DMS 273 (cell line): ENCODE measurements at regions not wholly inside any gene's neighbourhood (a gene's known extent, or its start where the extent isn't known, plus 50 kb on each side); places are given as distances from the start of the nearest gene placed in this dataset.
A peak's percentile ranks its signal among the peaks of the same experiment; 100 is the strongest.
"Not testable (repeated sequence)": the region's sequence is repeated elsewhere in the genome, so short reads cannot be mapped to it uniquely, and the experiment has no call there.

Experiments
- DNase-seq: peaks from one replicate; lab custom pipeline; 2025; ENCODE audit not compliant: unreplicated experiment; lab: John Stamatoyannopoulos, UW

GRCh38 chr3:20921112-20921511 is 735.1 kb upstream of the SGO1 start:
- DNase-seq, result not testable (repeated sequence)

- no peak for DNase-seq
Observed at GRCh38 chr3:20916951-20917606, 731.1 kb upstream of the SGO1 start.

GRCh38 chr3:20914310-20914709 is 728.3 kb upstream of the SGO1 start:
- no peak for DNase-seq

- no peak for DNase-seq
Observed at GRCh38 chr3:20912406-20912805, 726.4 kb upstream of the SGO1 start.

- DNase-seq, result no peak
Observed at GRCh38 chr3:20909511-20909910, 723.5 kb upstream of the SGO1 start.

GRCh38 chr3:20905210-20905805 is 719.3 kb upstream of the SGO1 start:
- no peak for DNase-seq

GRCh38 chr3:20904671-20905070 is 718.7 kb upstream of the SGO1 start:
- no peak for DNase-seq

- DNase-seq, result no peak
Observed at GRCh38 chr3:20898962-20899361, 713.0 kb upstream of the SGO1 start.

- no peak for DNase-seq
Observed at GRCh38 chr3:20890111-20890519, 704.1 kb upstream of the SGO1 start.

- DNase-seq, result peak; percentile 6
Observed at GRCh38 chr3:20878691-20879090, 692.7 kb upstream of the SGO1 start.

- DNase-seq, result no peak
Observed at GRCh38 chr3:20873235-20873634, 687.2 kb upstream of the SGO1 start.

GRCh38 chr3:20870106-20870899 is 684.3 kb upstream of the SGO1 start:
- DNase-seq, result peak; percentile 11

- no peak for DNase-seq
Observed at GRCh38 chr3:20865803-20866202, 679.8 kb upstream of the SGO1 start.

- DNase-seq, result no peak
Observed at GRCh38 chr3:20861454-20861853, 675.4 kb upstream of the SGO1 start.

- DNase-seq, result no peak
Observed at GRCh38 chr3:20857636-20858035, 671.6 kb upstream of the SGO1 start.

GRCh38 chr3:20853890-20854289 is 667.9 kb upstream of the SGO1 start:
- no peak for DNase-seq

GRCh38 chr3:20852712-20853111 is 666.7 kb upstream of the SGO1 start:
- no peak for DNase-seq

- DNase-seq, result no peak
Observed at GRCh38 chr3:20849975-20850374, 664.0 kb upstream of the SGO1 start.

- peak; percentile 9 for DNase-seq
Observed at GRCh38 chr3:20846832-20847231, 660.8 kb upstream of the SGO1 start.

- DNase-seq, result peak; percentile 60
Observed at GRCh38 chr3:20846066-20846465, 660.1 kb upstream of the SGO1 start.

- no peak for DNase-seq
Observed at GRCh38 chr3:20844851-20845250, 658.8 kb upstream of the SGO1 start.
